Occipital lobe (tissue), 1 donor: ENCODE measurements at regions not wholly inside any gene's neighbourhood (a gene's known extent, or its start where the extent isn't known, plus 50 kb on each side); places are given as distances from the start of the nearest gene placed in this dataset.
"Not testable (repeated sequence)": the region's sequence is repeated elsewhere in the genome, so short reads cannot be mapped to it uniquely, and the experiment has no call there.

Experiments used
- DNase-seq: peaks from one replicate; lab custom pipeline; 2025; lab: John Stamatoyannopoulos, UW

DNA sequence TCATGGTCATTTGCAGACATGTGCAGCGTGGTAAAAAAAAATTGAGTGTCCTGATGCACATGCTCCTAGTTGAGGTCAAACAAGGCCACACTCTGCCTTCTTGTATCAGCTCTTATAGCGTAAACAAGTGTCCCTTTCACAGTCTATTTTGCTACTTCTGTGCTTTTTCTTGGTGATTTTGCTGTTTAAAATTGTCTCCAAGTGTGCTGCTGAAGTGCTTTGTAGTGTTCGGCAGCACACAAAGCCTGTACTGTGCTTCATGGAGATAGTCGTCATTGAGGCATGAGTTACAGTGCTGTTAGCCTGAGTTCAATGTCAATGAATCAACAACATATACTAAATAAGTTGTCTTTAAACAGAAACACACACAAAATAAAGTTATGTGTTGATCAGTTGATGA is 690.4 kb upstream of the MEF2C start:
- no peak for DNase-seq

DNA sequence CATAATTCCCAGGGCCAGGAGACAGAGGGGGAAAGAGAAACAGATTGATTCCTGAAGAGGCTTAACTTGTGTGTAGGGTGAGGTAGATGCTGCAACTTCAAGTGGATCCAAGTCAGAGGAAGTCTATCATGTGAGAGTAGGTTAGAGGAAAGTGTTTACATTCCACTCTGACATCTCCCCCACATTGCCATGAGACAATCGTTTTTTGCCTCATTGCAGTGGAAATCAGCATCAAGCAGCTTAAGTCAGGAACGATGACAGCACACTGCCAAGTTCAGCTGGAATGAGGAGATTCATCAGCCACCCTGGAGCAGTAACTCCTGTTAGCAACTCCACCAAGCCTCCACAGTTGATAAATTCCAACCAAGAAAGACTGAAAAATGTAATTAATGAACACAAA is 689.7 kb upstream of the MEF2C start:
- DNase-seq, result no peak

DNA sequence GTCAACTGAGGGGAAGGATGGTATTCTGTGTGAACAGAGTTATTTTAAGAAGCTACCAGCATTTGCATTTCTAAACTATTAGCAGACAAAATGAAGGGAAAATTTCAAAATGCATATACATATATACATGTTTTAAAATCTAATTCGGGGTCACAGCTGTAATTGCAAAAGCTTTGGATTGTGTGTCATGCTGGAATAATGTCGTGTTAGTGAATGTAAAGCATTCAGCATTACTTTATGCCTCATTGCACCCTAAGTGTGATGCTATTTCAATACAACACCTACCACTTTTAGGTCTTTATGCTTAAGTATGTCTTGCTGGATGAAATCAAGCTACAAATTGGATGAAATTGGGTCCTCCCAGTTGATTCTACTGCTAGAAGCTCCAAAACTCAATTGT is 687.6 kb upstream of the MEF2C start:
- DNase-seq, result no peak

DNA sequence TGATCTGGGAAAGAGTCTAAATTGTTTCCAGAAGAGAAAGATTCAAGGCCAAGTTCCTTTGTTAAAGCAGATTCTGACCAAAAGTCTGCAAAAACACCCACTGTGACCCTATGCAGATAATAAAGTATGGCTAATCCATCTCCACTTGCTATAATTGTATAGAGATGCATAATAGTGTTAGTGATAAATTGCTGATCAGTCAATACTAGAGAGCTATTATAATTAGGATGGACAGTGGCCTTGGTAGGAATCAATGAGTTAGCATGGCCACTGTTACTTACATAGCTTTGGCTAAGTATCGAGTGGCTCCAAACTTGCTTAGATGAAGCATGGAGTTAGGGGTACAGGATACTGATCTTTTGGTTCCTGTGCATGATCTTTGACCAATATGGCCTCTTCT is 683.4 kb upstream of the MEF2C start:
- no peak for DNase-seq

DNA sequence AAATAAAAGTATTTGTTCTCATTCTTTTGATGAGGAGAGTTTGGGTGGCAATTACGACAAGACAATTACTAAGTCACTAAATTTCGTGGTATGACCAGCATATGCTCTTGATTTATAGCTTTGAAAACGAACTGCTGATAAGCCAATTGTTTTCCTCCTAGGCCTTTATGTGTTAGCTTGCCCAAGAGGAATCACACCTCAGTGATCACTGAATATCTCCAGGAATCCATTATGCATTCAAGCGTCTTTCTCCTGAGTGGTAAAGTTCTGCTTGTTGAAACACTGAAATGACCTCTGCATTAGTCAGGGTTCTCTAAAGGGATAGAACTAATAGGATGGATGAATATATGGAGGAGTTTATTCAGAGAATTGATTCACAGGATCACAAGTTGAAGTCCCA is 677.7 kb upstream of the MEF2C start:
- no peak for DNase-seq

DNA sequence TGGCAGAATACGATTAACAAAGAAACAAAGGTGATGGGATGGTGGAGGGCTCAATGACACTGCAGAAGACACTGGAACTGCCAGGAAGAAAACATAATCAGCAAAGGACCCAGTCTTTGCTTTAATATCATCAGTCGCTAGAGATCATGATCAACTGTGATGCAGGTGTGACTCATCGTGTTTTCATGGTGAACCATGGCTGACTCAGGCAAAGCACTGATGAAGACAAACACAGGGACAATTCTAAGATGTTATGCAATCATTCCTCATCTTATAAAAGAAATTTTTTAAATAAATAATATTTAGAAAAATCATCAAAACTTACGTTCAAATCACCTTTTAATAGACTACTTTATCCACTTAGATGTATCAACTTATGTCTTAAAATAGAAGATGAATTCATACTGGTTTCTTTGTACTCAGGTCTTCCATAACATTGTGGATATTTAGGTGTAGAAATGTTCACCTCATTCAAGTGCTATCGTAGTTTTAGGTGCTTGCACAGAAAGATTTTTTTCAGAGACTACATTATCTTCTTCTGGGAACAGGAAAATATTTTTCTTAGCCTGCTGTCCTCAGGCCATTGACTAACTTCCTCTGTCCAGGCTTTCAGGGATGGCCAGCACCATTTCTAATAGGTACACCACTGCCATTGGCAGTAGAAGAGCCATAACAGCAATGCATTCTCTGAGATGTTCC is 673.4 kb upstream of the MEF2C start:
- DNase-seq, result no peak

DNA sequence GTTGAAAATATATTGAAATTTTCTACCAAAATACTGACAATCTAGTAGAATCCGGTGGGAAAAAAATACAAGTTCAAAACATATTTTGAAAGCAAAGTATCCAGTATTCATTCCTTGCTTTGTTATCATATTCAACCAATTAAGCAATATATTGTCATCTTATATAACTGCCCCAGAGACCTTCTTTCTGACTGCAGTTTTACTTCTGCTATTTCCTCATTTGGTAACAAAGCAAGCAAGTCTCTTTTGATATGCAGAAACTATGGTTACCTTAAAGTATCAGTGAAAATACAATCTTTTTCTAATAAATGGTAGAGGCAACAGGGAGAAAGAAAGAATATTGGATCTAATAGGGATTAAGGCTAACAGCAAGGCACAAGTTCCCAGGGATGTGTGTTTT is 663.7 kb upstream of the MEF2C start:
- DNase-seq, result no peak

DNA sequence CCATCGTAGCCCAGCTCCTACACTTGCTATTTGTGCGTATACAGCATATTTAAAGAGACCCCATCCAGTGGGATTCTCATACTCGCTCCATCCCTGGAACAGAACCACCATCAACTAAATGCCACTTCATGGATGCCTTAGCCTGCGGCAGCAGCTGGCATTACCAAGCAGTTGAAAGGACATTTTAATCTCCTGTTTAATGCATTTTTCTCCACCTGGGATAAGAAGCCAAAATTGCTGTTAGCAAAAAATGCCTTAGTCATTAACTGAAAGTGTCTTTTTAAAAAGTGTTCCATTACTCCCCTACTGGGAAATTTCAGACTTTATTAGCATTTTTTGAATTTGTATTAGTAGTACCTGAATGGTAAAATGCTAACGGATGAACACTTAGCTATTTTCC is 662.6 kb upstream of the MEF2C start:
- DNase-seq, result no peak

DNA sequence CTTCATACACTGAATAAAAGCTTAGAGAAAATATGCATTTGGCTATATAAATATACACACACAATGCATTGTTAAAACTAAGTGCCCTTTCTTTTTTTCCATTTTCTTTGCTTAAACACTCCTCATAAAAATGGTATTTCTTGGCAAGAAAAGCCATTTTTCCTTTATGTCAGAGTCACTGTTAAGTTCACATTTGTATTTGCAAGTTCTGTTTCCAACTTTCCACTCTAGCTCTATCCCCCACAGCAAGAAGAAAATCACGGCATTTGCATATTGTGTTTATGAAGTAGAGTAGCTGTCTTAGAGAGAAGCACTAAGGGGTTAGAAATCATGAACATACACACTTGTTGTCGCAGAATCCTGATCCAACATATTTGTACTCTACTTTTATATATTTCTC is 662.1 kb upstream of the MEF2C start:
- DNase-seq, result no peak

DNA sequence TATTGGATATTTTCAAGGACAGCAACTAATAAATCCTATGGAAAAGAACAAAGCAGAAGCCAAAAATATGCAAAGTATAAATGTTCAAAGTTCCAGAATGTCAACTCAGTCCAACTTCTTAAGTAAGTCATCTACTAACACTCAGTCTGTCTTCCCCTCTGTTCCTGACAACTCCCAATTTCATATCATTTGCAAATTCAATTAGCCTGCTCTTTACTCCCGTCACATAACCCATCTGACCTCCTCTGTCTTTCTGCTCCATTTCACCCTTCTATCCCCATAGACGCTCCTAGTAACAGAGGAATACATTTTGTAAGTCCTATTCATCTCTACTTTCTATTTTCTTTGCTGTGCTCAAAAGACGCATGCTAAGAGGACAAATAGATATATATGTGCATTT is 659.8 kb upstream of the MEF2C start:
- no peak for DNase-seq

DNA sequence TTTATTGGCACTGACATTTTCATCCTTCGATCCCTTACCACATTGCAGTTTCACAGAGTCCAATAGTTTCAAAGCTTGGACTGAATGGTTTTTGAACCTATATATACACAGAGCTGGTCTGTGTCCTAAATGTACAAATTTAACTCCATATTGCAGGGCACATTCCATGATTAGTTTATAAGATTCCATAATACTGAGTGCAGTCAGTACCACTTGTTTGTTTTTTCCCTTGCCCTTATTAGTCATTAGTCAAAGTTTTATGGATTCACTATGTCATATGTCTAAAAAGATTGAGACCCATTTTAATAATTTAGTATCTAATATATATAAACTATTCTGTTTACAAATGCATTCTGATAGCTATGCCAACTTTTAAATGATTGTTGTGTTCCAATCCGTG is 654.8 kb upstream of the MEF2C start:
- DNase-seq, result no peak

DNA sequence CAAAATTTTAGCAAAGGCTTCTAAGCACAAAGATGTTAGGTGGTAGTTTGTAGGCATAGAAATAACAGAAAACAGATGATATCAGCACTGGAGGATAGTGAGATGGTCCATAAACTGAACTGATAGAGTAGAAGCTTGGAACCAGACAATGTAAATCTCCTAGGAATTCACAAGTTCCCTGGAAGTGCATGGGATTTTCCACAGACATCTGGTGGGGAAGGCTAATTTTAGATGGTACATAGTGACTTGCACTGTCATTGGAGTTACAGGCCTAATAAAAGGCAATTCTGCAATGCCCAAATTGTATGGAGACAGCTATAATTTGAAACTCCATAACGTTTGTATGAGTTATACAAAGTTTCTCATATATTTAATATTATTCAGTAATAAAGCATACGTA is 653.0 kb upstream of the MEF2C start:
- DNase-seq, result no peak

DNA sequence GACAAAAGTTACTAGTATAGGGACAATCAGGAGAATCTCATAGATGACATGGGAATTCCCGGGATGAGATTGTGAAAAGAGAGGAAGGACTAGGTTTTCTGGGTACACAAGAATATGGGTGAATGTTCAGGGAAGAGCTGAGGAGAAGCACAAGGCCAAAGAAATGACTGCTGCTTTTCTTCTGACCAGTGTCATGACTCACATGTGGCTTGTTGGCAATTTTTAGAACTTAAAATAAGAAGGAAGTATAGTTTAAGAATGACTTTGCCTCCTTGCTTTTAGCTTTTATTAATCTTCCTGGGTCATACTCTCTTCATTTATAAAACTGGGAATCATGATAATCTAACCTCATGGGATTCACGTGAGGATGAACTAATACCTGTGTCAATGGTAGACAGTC is 652.4 kb upstream of the MEF2C start:
- DNase-seq, result no peak

DNA sequence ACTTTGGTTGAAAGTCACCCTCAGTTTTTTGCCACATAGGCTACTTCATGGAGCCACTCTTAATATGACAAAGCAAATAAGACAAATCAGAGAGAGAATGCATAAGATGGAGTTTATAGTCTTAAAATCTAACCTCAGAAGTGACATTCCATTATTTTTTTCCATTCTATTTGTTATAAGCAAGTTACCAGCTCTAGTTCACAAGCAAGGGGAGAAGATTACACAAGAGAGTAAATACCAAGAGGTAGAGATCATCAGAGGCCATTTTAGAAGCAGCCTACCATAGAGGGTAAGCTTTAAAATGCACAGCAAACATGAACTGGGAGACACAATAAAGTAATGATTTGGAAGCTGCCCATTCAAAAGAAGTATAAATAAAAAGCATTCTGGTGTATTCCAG is 651.3 kb upstream of the MEF2C start:
- no peak for DNase-seq

DNA sequence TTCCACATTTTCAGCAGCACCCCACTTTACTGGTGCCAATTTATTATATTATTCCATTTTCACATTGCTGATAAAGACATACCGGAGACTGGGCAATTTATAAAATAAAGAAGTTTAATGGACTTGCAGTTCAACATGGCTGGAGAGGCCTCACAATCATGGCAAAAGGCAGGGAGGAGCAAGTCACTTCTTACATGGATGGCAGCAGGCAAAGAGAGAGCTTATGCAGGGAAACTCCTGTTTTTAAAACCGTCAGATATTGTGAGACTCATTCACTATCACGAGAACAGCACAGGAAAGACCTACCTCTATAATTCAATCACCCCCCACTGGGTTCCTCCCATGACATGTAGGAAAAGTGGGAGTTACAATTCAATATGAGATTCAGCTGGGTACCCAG is 641.8 kb upstream of the MEF2C start:
- no peak for DNase-seq

DNA sequence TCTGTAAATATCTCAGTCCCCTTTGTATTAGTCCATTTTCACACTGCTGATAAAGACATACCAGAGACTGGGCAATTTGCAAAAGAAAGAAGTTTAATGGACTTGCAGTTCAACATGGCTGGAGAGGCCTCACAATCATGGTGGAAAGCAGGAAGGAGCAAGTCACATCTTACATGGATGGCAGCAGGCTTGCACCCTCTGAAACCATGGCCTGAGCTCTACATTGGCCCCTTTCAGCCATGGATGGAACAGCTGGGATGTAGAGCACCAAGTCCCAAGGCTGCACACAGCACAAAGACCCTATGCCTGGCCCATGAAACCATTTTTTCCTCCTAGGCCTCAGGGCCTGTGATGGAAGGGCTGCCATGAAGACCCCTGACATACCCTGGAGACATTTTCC is 640.9 kb upstream of the MEF2C start:
- not testable (repeated sequence) for DNase-seq

DNA sequence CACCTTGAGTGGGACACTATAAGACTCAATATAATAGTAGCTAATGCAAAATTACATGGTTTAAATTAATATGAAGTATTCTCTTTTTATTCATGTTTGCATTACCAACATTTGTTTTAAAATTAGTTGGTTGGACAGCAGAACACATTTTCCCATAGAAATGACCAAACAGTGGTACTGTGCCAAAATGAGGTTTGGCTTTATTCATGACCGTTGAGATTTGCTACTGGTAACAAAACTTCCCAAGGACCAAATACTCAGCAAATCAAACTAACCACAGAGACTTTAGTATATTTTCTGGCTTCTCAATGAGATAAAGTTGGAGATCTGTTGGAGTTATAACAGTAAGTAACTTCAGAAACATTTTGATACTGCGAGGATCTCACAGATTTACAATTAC is 637.8 kb upstream of the MEF2C start:
- no peak for DNase-seq

DNA sequence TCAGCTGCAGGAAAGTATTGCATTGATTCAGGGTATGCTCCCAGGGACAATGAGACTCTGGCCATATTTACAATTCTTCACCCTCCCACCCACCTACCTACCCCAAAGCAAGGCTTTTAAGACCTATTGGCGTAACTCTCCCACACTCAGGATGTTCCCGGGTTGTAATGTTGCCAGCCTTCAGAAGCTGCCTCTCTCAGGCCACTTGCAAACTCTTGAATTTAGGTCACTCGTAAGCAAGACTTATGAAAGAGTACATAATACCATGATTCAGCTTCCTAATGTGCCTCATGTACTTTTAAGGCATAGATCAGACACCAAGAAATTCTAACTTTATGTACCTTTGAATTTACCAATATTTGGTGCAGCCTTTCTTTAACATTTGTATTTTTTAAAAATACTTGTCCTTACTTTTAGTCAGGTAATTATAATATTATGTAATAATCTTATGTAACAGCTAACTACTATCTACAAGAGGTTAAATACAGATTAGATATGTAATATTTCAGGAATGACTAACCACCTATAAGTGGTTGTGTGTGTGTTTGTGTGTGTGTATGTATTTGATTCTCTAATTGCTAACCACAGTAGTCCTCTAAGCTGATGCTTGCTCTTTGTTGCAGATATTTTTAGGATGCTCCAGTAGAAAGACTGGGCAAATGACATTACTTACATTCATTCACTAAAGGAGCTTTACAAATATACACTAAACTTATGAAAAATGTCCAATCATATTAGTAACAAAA is 630.5 kb upstream of the MEF2C start:
- DNase-seq, result no peak

DNA sequence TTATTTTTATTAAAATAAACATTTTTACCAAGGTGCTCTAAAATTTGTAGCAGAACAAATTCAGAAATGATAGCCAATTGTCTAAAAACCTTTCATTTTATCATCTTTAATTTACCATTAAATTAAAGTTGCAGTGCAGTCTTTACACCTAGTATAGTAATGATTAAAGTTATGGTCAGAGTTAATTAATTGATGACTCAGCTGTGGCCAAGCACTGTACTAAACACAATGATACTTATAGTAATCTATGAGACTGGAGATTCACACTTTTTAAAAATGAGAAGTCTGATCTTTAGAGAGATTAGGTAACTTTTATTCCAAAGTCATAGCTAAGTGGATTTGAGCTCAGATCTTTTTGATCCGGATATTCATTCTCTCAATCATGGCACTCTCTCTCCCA is 621.1 kb upstream of the MEF2C start:
- no peak for DNase-seq

DNA sequence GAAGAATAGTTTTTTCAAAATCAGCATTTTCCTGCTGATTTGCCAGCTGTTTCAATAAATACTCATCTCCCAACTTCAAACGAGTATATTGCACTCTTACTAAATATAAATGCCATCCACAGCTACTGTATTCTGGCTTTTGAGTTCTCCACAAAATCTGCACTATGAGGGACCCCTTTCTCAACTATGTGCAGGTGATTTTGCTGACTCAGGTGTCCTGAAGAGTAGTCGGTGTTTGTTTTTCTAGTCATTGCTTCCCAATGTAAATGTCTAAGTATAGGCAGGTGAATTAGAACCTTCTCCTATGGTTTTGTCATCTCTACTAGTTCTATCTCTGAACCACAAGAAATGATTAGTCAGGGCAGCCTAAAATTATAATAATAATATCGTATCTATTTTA is 616.8 kb upstream of the MEF2C start:
- no peak for DNase-seq

DNA sequence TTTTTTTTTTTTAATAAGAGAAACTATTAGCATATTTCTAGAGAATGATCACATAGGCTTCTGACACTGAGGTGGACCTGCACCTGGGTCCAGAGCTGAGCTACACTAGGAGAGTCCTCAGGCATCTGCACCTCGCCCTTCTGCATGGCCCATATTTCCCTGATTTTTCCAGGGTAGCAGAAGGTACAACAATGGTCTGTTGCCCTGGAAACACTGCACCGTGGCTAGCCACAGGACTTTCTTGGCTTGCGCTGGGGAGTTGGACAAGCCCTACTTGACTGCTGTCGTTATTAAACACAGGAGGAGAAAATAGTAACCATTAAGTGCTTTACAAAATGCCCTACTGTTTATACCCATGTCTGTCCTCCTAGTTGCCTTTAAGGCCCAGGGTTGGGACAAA is 615.7 kb upstream of the MEF2C start:
- DNase-seq, result no peak

DNA sequence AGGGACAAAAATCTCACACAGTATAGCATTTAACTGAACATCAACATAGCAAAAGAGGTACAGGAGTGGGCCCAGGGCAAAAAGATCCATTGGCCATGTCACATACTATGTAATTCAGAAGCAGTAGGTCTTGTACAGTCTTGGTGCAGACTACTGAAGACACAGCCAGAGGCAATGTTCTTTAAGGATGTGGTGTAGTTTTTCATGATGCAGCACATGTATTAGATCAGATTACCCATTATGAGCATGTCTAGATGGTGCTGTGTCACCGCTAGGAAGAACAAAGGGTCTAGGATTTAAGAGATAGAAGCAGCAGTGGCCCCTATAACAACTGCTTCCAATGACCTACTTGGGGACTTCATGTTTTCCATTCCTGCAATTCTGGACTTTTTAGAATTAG is 610.4 kb upstream of the MEF2C start:
- no peak for DNase-seq

DNA sequence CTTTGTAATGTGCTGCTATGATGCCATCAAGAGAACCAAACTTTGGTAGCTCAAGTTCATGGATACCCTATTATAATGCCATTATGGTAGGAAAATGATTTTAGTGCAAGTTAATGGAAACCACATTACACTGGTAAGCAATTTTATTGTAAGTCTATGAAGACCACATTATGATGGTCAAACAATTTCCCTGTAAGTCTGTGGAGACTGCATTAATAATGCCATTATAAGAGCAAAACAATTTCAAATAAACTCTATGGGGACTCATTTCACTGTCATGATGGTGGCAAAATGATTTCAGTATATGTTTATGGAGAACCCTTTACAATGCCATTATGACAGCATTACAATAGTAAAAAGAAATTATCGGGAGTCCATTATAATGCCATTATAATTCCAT is 602.0 kb upstream of the MEF2C start:
- DNase-seq, result no peak
